Mammary epithelial cell (primary cell): ENCODE measurements at regions not wholly inside any gene's neighbourhood (a gene's known extent, or its start where the extent isn't known, plus 50 kb on each side); places are given as distances from the start of the nearest gene placed in this dataset.

Experiments
- CTCF ChIP-seq, 2 donors: IDR thresholded peaks in 1 of 2; conservative IDR thresholded peaks in 1 of 2; 2 replicates each; pipeline ENCODE4 v1.5.1; 2011 to 2012; ENCODE audit warnings: inconsistent platforms in 2 of 2, low read length in 2 of 2, mild to moderate bottlenecking in 2 of 2, control low read depth in 1 of 2, low read depth in 1 of 2; ENCODE audit not compliant: insufficient read depth in 1 of 2; ENCODE audit errors: extremely low read depth in 1 of 2
- EZH2 ChIP-seq: IDR thresholded peaks from 2 replicates; pipeline ENCODE4 v1.6.1; 2012; ENCODE audit warnings: low read length, inconsistent platforms, borderline replicate concordance

DNA sequence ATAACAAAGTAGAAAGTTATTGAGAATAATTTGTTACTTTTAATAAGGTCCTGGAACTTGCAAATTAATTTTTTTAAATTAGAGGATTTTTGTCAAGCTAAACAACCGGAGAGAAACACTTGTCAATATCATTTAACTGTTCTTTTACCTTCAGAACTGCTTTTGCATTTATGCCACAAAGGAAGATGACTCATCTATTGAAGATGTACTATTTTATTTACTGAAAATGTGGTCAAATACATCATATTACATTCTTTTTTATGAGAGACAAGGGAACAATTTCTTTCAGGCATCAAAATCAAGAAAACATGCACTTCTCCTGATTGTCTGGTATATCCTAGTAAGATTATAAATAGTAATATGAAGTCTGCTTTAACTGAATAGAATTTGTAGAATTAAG lies 558.2 kb upstream of the PRMT6 start:
- TF ChIP-seq EZH2 (no peak), CTCF (conservative IDR thresholded peaks at IDR 0.05 in 1 of 2, IDR thresholded peaks at IDR 0.05 in 1 of 2; ENCODE audit: extremely low read depth in 1 of 2, insufficient read depth in 1 of 2, low read depth in 1 of 2, low read length in 2 of 2) (no peak)
